A549 (cell line): ENCODE measurements at regions not wholly inside any gene's neighbourhood (a gene's known extent, or its start where the extent isn't known, plus 50 kb on each side); places are given as distances from the start of the nearest gene placed in this dataset.

ENCODE experiments used
- BHLHE40 ChIP-seq: IDR thresholded peaks from 2 replicates; pipeline ENCODE4 v1.6.1; 2012; ENCODE audit warnings: low read depth, low read length, inconsistent platforms
- FOSL2 ChIP-seq, 2 experiments: fragments of 450-650 bp in 1 of 2; fragments of >200 bp in 1 of 2; sonication (Bioruptor Twin) in 1 of 2; formaldehyde crosslinking; IDR thresholded peaks; 2 replicates each; pipeline versions ENCODE4 v1.5.0 to v1.6.1; 2016 to 2020; ENCODE audit warnings: mild to moderate bottlenecking in 1 of 2, moderate library complexity in 1 of 2
- GATA3 ChIP-seq: IDR thresholded peaks from 2 replicates; pipeline ENCODE4 v1.6.1; 2012; ENCODE audit warnings: borderline replicate concordance
- HOXA7 ChIP-seq: fragments of 250-450 bp; sonication (Bioruptor Pico); IDR thresholded peaks from 2 replicates; pipeline ENCODE4 v1.5.0; 2020; ENCODE audit warnings: mild to moderate bottlenecking, moderate library complexity
- HOXB5 ChIP-seq: fragments of 250-450 bp; sonication (Bioruptor Pico); IDR thresholded peaks from 2 replicates; pipeline ENCODE4 v1.5.0; 2020; ENCODE audit warnings: mild to moderate bottlenecking, moderate library complexity
- MAFK ChIP-seq: fragments of 450-650 bp; IDR thresholded peaks from 2 replicates; pipeline ENCODE4 v1.6.1; 2014; ENCODE audit not compliant: partially characterized antibody
- POLR2A ChIP-seq: IDR thresholded peaks from 2 replicates; pipeline ENCODE4 v1.6.1; 2012; ENCODE audit warnings: mild to moderate bottlenecking, low read length
- RAD21 ChIP-seq, 2 experiments: fragments of >200 bp in 1 of 2; sonication (Bioruptor Twin) in 1 of 2; formaldehyde crosslinking in 1 of 2; IDR thresholded peaks in 1 of 2; conservative IDR thresholded peaks in 1 of 2; 2 replicates in 1 of 2; 3 replicates in 1 of 2; pipeline ENCODE4 v1.6.1; 2012 to 2018; ENCODE audit warnings: inconsistent platforms in 1 of 2
- RCOR1 ChIP-seq: fragments of 150-350 bp; IDR thresholded peaks from 2 replicates; pipeline ENCODE4 v1.6.1; 2014; ENCODE audit warnings: antibody characterized with exemption, low read length, low read depth
- RFX5 ChIP-seq: fragments of 450-650 bp; IDR thresholded peaks from 2 replicates; pipeline ENCODE4 v1.7.1; 2014; ENCODE audit warnings: antibody characterized with exemption, mild to moderate bottlenecking, moderate library complexity
- RNF2 ChIP-seq: fragments of 200-600 bp; sonication (generic); IDR thresholded peaks from 2 replicates; pipeline ENCODE4 v1.6.1; 2016; ENCODE audit warnings: low read depth, mild to moderate bottlenecking, antibody characterized with exemption, moderate library complexity, borderline replicate concordance
- TF ChIP-seq, protein P1 (sequence below): fragments of >200 bp; sonication (Bioruptor Twin); formaldehyde crosslinking; IDR thresholded peaks from 3 replicates; pipeline ENCODE4 v1.5.1; 2016
- TF ChIP-seq, protein P2 (sequence below): fragments of 150-350 bp; IDR thresholded peaks from 2 replicates; pipeline ENCODE4 v1.6.1; 2014; ENCODE audit warnings: low read depth, mild to moderate bottlenecking, low read length

DNA sequence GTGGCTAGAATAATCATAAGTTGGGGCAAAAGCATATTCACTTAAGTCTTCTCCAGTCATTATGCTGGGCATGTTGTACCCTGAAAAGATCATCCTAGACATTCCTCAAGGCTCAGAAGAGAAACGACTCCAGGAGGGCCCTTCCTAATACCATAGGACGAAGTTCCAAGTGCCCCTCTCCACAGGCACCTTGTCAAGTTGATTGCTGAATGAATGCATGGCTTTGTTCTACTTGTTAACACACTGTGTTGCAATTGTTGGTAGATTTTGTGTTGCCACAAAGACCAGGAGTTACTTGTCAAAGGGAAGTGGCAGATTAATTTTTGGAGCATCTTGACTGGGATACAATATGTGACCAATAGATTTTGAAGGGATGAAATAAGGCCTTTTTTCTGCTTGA lies 194.3 kb upstream of the SMLR1 start:
- TF ChIP-seq, protein P1, sequence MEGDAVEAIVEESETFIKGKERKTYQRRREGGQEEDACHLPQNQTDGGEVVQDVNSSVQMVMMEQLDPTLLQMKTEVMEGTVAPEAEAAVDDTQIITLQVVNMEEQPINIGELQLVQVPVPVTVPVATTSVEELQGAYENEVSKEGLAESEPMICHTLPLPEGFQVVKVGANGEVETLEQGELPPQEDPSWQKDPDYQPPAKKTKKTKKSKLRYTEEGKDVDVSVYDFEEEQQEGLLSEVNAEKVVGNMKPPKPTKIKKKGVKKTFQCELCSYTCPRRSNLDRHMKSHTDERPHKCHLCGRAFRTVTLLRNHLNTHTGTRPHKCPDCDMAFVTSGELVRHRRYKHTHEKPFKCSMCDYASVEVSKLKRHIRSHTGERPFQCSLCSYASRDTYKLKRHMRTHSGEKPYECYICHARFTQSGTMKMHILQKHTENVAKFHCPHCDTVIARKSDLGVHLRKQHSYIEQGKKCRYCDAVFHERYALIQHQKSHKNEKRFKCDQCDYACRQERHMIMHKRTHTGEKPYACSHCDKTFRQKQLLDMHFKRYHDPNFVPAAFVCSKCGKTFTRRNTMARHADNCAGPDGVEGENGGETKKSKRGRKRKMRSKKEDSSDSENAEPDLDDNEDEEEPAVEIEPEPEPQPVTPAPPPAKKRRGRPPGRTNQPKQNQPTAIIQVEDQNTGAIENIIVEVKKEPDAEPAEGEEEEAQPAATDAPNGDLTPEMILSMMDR: no peak
- no peak for TF ChIP-seq RFX5
- TF ChIP-seq BHLHE40: no peak
- no peak for TF ChIP-seq HOXB5 (CRISPR knock-in tag)
- no peak for TF ChIP-seq MAFK
- no peak for TF ChIP-seq RNF2
- no peak for TF ChIP-seq POLR2A
- no peak for TF ChIP-seq FOSL2 (IDR thresholded peaks at IDR 0.05)
- TF ChIP-seq FOSL2 (CRISPR knock-in tag; IDR thresholded peaks at IDR 0.05): no peak
- TF ChIP-seq, protein P2, sequence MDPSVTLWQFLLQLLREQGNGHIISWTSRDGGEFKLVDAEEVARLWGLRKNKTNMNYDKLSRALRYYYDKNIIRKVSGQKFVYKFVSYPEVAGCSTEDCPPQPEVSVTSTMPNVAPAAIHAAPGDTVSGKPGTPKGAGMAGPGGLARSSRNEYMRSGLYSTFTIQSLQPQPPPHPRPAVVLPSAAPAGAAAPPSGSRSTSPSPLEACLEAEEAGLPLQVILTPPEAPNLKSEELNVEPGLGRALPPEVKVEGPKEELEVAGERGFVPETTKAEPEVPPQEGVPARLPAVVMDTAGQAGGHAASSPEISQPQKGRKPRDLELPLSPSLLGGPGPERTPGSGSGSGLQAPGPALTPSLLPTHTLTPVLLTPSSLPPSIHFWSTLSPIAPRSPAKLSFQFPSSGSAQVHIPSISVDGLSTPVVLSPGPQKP: no peak
- no peak for TF ChIP-seq GATA3
- no peak for TF ChIP-seq RAD21 (conservative IDR thresholded peaks at IDR 0.05 in 1 of 2, IDR thresholded peaks at IDR 0.05 in 1 of 2)
- TF ChIP-seq HOXA7 (CRISPR knock-in tag): no peak
- TF ChIP-seq RCOR1: no peak
